ENCODE measurements at regions not wholly inside any gene's neighbourhood (a gene's known extent, or its start where the extent isn't known, plus 50 kb on each side); places are given as distances from the start of the nearest gene placed in this dataset.
"Not testable (repeated sequence)": the region's sequence is repeated elsewhere in the genome, so short reads cannot be mapped to it uniquely, and the experiment has no call there.

- no peak for DNase-seq
Observed at GRCh38 chr5:1731091-1731639, 68.5 kb downstream of the MRPL36 start.

GRCh38 chr5:1730487-1730847 lies 69.2 kb downstream of the MRPL36 start:
- no peak for DNase-seq

DNA sequence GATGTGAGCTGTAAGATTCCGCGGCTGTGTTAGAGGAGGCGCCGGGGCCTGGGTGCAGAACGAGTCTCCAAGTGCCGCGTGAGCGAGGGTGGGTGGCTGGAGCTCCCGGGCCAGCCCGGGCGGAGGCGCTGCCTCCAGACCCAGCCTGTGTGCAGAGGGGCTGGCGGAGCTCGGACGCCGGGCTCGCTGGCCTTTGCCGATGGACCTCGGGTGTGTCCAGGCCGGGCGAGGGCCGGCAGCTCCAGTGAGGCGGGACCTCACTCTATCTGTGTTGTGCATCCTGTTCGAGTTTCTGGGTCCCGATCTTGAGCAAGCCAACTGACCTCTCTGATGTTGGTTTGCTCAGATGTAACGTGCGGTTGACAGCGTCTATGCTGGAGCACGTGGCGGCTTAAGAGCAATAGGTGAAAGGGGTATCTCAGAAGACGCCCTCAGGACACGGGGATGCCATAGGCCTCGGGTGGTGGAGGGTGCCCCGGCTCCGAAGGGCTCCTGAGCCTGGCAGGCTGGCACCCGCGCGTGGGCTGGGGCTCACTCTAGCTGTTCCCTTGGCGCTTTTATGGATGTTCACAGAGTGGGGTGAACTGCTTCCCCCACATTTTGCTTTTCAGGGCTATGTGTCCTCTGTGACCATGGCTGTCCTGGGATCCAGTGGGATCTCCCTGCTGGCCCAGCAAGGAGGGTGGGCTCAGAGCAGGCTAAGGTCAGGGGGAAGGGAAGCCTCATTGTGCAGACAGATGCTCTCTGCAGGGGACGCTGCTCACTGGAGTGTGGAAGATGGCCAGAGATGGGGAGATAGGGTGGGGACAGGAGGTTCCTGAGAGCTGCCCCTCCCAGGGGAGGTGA lies 69.8 kb downstream of the MRPL36 start:
- no peak for DNase-seq

- DNase-seq = no peak
Observed at GRCh38 chr5:1728846-1729245, 70.8 kb downstream of the MRPL36 start.

DNA sequence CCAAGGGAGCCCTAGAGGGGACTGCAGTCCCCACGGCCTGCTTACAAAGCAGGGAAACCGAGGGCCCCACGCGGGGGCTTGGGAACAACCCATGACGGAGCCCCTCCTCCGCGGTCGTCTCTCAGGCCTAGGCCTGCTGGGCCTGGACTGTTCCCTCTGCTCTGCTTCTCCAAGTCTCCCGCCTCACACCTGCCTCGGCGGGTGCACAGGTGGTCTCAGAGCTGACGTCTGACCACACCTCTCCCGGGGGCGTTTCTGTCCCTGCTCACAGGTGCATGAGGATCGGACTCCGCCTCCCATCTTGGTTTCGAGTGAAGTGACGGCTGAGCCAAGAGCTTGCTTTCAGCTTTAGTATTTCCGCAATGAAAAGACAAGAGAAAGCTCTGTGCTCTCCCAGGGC lies 72.1 kb downstream of the MRPL36 start:
- DNase-seq = no peak

DNA sequence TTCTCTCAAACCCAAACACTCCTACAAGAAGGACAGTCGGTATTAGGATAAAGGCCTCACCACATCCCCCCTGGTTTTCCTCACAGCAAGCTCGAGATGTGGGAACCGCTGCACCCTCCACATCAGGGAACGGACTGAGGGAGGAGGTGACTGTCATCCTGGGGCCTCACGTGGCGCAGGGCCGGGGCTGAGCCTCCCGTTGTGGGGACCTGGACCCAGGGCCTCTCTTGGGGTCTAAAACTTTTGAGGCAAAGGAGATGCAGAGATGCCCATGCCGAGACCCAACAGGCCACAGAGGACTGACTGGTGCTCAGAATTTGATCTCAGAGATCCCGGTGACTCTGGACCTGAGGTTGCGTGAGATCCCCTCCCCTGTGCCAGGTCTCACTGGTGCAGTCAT lies 72.7 kb downstream of the MRPL36 start:
- no peak for DNase-seq

GRCh38 chr5:1726469-1726865 lies 73.2 kb downstream of the MRPL36 start:
- no peak for DNase-seq

GRCh38 chr5:1725641-1726468 lies 73.8 kb downstream of the MRPL36 start:
- no peak for DNase-seq

- peak in 1 of 5 donors; percentile 41 for DNase-seq
Observed at GRCh38 chr5:1724822-1725602, 74.6 kb downstream of the MRPL36 start.

DNA sequence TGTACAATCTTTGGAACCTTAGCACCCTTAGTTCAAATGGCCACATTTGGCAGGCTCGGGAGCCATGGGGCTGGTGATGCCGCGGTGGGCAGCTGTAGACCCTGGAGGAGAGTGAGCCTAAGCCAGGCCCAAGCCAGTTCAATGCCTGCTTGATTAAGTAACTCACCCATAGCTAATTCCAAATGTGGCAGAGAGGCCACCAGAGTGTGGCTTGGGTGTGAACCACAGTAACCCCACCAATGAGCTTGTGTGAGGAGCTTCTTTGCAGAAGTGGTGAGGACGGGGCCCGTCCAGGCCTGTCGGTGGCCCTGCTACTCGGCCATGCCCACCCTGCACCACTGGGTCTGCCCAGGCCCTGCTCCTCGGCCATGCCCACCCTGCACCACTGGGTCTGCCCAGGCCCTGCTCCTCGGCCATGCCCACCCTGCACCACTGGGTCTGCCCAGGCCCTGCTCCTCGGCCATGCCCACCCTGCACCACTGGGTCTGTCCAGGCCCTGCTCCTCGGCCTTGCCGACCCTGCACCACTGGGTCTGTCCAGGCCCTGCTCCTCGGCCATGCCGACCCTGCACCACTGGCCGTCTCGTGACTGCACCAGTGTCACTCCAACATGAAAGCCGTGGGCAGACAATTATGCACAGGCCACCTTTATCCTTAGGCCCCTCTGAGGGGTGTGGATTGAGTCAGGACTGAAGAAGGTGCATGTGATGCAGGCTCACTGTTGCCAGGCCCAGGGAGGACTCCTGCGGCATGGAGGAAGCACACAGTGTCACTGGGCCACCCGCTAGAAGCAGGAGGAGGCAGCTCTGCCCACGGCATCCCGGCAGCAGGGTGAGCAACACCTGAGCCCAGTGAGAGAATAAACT lies 75.4 kb downstream of the MRPL36 start:
- no peak for DNase-seq

GRCh38 chr5:1723476-1723875 lies 76.2 kb downstream of the MRPL36 start:
- no peak for DNase-seq

- no peak for DNase-seq
Observed at GRCh38 chr5:1722877-1723276, 76.8 kb downstream of the MRPL36 start.

GRCh38 chr5:1720396-1721110 lies 79.1 kb downstream of the MRPL36 start:
- DNase-seq = no peak

- DNase-seq = no peak
Observed at GRCh38 chr5:1719860-1720259, 79.8 kb downstream of the MRPL36 start.

DNA sequence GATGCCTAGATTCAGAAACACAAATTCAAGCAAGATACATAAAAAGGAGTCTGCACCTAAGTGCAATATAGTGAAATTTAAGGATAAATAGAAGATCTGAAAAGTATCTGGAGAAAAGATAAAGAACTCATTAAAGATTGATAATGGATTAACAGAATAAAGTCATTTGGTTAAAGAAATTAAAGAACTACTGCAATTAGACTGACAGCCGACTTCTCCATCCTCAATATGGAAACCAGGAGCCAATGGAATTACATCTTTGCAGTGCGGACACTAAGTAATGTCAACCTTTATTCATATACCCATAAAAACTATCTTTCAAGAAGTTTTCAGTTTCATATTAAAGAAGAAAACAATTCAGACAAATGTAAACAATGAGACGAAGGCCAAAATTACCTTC lies 81.0 kb downstream of the MRPL36 start:
- DNase-seq = no peak

DNA sequence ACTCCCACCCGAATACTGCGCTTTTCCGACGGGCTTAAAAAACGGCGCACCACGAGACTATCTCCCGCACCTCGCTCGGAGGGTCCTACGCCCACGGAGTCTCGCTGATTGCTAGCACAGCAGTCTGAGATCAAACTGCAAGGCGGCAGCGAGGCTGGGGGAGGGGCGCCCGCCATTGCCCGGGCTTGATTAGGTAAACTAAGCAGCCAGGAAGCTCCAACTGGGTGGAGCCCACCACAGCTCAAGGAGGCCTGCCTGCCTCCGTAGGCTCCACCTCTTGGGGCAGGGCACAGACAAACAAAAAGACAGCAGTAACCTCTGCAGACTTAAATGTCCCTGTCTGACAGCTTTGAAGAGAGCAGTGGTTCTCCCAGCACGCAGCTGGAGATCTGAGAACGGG lies 89.5 kb downstream of the MRPL36 start:
- not testable (repeated sequence) for DNase-seq

GRCh38 chr5:1709171-1709803 lies 90.3 kb downstream of the MRPL36 start:
- no peak for DNase-seq

DNA sequence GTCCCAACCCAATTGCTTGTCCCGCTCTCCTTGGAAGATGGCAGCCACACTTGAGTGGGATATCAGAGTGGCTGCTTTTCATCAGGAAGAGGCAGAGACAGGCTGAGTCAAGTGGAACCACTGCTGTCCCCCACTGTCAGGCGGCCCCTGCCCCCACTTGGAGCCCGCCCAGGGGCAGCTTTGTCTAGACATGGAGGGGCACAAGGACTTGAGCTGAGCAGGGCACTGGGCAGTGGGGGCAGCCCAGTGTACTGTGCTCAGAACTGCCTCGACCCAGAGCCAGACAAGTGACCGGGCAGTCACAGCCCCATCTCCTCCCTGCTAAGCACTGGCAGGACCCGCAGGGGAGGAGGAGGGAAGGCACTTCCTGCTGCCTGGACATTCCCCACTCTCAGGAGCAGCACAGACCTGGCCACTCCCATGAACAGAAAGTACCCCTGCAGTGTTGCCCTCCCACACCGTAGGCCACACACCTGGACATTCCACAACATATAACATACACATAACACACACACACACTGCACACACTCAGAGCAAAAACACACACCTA lies 91.0 kb downstream of the MRPL36 start:
- DNase-seq = no peak

GRCh38 chr5:1707467-1707866 lies 92.2 kb downstream of the MRPL36 start:
- no peak for DNase-seq

DNA sequence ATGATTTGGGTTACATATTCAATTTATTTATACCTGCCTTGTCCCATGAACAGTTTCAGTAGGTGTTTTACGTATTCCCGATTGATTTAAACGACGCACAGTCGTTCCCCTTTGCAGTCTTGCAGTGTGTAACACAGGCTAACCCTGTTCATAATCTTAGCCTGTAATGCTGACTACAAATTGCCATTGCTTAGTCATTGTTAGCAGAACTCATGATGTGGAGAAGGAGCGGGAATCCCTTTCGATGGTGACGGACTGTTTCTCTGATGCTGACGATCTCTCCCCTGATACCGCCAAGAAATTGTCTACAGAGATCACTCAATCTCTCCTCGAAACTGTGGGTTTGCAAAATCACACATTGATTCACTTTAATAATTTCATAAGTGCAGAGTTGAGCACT lies 93.2 kb downstream of the MRPL36 start:
- DNase-seq = no peak
